GM12878 (cell line): ENCODE measurements at regions not wholly inside any gene's neighbourhood (a gene's known extent, or its start where the extent isn't known, plus 50 kb on each side); places are given as distances from the start of the nearest gene placed in this dataset.

Experiments used
- ATAC-seq: fragments of 200-7000 bp; cut with Tn5 transposase; 3 replicates; pipeline ENCODE4 v1.9.1; 2020; ENCODE audit warnings: mild to moderate bottlenecking, moderate library complexity
- BruUV-seq: library from RNA; stranded (reverse); fragments of 400-500 nt; replicated peaks from 2 replicates; lab custom pipeline; 2021; lab: Mats Ljungman, UMichigan
- CTCF ChIA-PET: fragments of 300-600 bp; sonication (Branson Sonifier 250); formaldehyde crosslinking; extraction: SDS; loops from one replicate; lab custom pipeline; 2021; ENCODE audit warnings: inconsistent platforms; lab: Yijun Ruan, JAX
- POLR2A ChIA-PET: fragments of 350-600 bp; formaldehyde crosslinking; extraction: SDS; loops from one replicate; lab custom pipeline; 2021; ENCODE audit warnings: inconsistent platforms; lab: Charles Lee
- RAD21 ChIA-PET: fragments of 300-600 bp; sonication (Branson Sonifier 250); formaldehyde crosslinking; loops from one replicate; lab custom pipeline; 2023; ENCODE audit warnings: antibody characterized with exemption; ENCODE audit not compliant: unreplicated experiment; lab: Charles Lee
- SMC1A ChIA-PET: fragments of 300-600 bp; sonication (Branson Sonifier 250); formaldehyde crosslinking; loops from one replicate; lab custom pipeline; 2023; ENCODE audit not compliant: unreplicated experiment, uncharacterized antibody; lab: Charles Lee
- DNase-seq: peaks from one replicate; pipeline ENCODE4 v3.0.0-alpha.2; 2011; ENCODE audit warnings: low read depth, low spot score
- FAIRE-seq: peaks from 3 replicates; lab custom pipeline; 2011; peaks lifted over from hg19 to GRCh38; lab: Jason Lieb, UNC
- H2AFZ ChIP-seq: 2 replicates; pipeline ENCODE4 v1.6.0; 2011; ENCODE audit warnings: low read depth, low read length, control low read depth; ENCODE audit not compliant: control insufficient read depth
- H3K27ac ChIP-seq: 2 replicates; pipeline ENCODE4 v1.5.1; 2011; ENCODE audit warnings: control low read depth; ENCODE audit not compliant: control insufficient read depth, insufficient read depth
- H3K27me3 ChIP-seq, 2 experiments: replicated peaks in 1 of 2; 2 replicates each; pipeline versions ENCODE4 v1.6.0 to v1.6.1; 2011; ENCODE audit warnings: low read length in 1 of 2; ENCODE audit not compliant: control insufficient read depth in 2 of 2, insufficient read depth in 2 of 2
- H3K36me3 ChIP-seq, 2 experiments: 2 replicates each; pipeline ENCODE4 v1.5.1; 2011; ENCODE audit warnings: low read length in 1 of 2; ENCODE audit not compliant: control insufficient read depth in 2 of 2, insufficient read depth in 2 of 2
- H3K4me1 ChIP-seq: 2 replicates; pipeline ENCODE4 v1.6.1; 2011; ENCODE audit warnings: mild to moderate bottlenecking, low read length, moderate library complexity, mixed read lengths; ENCODE audit not compliant: control insufficient read depth, insufficient read depth
- H3K4me2 ChIP-seq: 2 replicates; pipeline ENCODE4 v1.6.0; 2011; ENCODE audit warnings: control low read depth; ENCODE audit not compliant: control insufficient read depth, insufficient read depth
- H3K4me3 ChIP-seq: fragments of 200-600 bp; sonication (generic); 2 replicates; pipeline ENCODE4 v1.5.1; 2016
- H3K79me2 ChIP-seq: 2 replicates; pipeline ENCODE4 v1.6.0; 2011; ENCODE audit warnings: low read length; ENCODE audit not compliant: control insufficient read depth, insufficient read depth
- H3K9ac ChIP-seq: 2 replicates; pipeline ENCODE4 v1.8.0; 2011; ENCODE audit warnings: low read length, control low read depth, mixed read lengths; ENCODE audit not compliant: control insufficient read depth, insufficient read depth
- H3K9me3 ChIP-seq: replicated peaks from 3 replicates; pipeline ENCODE4 v1.5.1; 2011; ENCODE audit warnings: mild to moderate bottlenecking, low read length; ENCODE audit not compliant: control insufficient read depth, insufficient read depth
- H4K20me1 ChIP-seq: 2 replicates; pipeline ENCODE4 v1.6.0; 2011; ENCODE audit not compliant: control insufficient read depth, insufficient read depth
- ATF7 ChIP-seq: fragments of 450-650 bp; IDR thresholded peaks from 2 replicates; pipeline ENCODE4 v1.6.1; 2016; ENCODE audit warnings: low read depth, mild to moderate bottlenecking
- CREB1 ChIP-seq: IDR thresholded peaks from 2 replicates; pipeline ENCODE4 v1.6.1; 2012; ENCODE audit warnings: low read depth, mild to moderate bottlenecking, inconsistent platforms
- E2F4 ChIP-seq: IDR thresholded peaks from 2 replicates; pipeline ENCODE4 v1.6.1; 2012; ENCODE audit warnings: low read depth, low read length, improper control_type of control experiment
- ELK1 ChIP-seq: IDR thresholded peaks from 2 replicates; pipeline ENCODE4 v1.6.1; 2012; ENCODE audit warnings: low read depth, low read length, improper control_type of control experiment
- LARP7 ChIP-seq: fragments of 450-650 bp; IDR thresholded peaks from 2 replicates; pipeline ENCODE4 v1.6.1; 2017; ENCODE audit warnings: mild to moderate bottlenecking
- MEF2B ChIP-seq: fragments of 450-650 bp; IDR thresholded peaks from 2 replicates; pipeline ENCODE4 v1.6.1; 2018; ENCODE audit warnings: mild to moderate bottlenecking, moderate library complexity; ENCODE audit not compliant: partially characterized antibody, poor library complexity, severe bottlenecking
- NR2C2 ChIP-seq: IDR thresholded peaks from 2 replicates; pipeline ENCODE4 v1.6.1; 2011; ENCODE audit warnings: borderline replicate concordance, low read depth; ENCODE audit not compliant: control insufficient read depth, insufficient read length
- POLR2AphosphoS2 ChIP-seq: IDR thresholded peaks from 2 replicates; pipeline ENCODE4 v1.6.1; 2011; ENCODE audit warnings: low read depth, mild to moderate bottlenecking, low read length, improper control_type of control experiment, moderate library complexity
- POLR2AphosphoS5 ChIP-seq: IDR thresholded peaks from 2 replicates; pipeline ENCODE4 v1.6.1; 2011; ENCODE audit warnings: mild to moderate bottlenecking, low read length, inconsistent platforms
- SRF ChIP-seq, 2 experiments: IDR thresholded peaks; 2 replicates each; pipeline ENCODE4 v1.6.1; 2011; ENCODE audit warnings: low read depth in 2 of 2, low read length in 2 of 2, mild to moderate bottlenecking in 1 of 2, moderate library complexity in 1 of 2
- YY1 ChIP-seq: IDR thresholded peaks from 2 replicates; pipeline ENCODE4 v1.6.1; 2011; ENCODE audit warnings: low read depth, mild to moderate bottlenecking, low read length
- WGBS: methylation state at CpG from one replicate; pipeline ENCODE4 v1.1.6; 2016; ENCODE audit warnings: low lambda C conversion rate; ENCODE audit not compliant: insufficient replicate concordance, insufficient coverage; ENCODE audit errors: missing lambda C conversion rate; 5-methylcytosine and 5-hydroxymethylcytosine counted together
- in situ Hi-C: fragments of 300-500 bp; cut with MboI; formaldehyde crosslinking; loops from 9 replicates; pipeline ENCODE4 v1.14.3; 2018; ENCODE audit warnings: mixed read lengths
- intact Hi-C: fragments of 100-400 bp; cut with micrococcal nuclease; formaldehyde crosslinking; loops from one replicate; pipeline ENCODE4 v1.14.2; 2022; ENCODE audit not compliant: unreplicated experiment
- TF ChIP-seq, protein P1 (sequence below): fragments of 450-650 bp; formaldehyde crosslinking; IDR thresholded peaks from 2 replicates; pipeline ENCODE4 v1.5.0; 2022; ENCODE audit warnings: mild to moderate bottlenecking, missing genetic modification characterization
- TF ChIP-seq, protein P2 (sequence below): fragments of 150-350 bp; IDR thresholded peaks from 2 replicates; pipeline ENCODE4 v1.6.1; 2014; ENCODE audit warnings: mild to moderate bottlenecking, low read depth, low read length

- WGBS: 98% methylated on average over 3 of the region's 3 CpGs
- CTCF ChIA-PET: no interaction called here
Observed at GRCh38 chr2:176914371-176914770, 298.2 kb upstream of the HNRNPA3 start.

More at GRCh38 chr2:176914371-176914770, 298.2 kb upstream of the HNRNPA3 start:
- ChIA-PET RAD21 (no interaction called here), SMC1A (no interaction called here)
- Histone ChIP-seq H3K36me3 (no peaks in the 10 kb centered on the region), H3K4me3 (no peak overlapping the region), H4K20me1 (no peaks in the 10 kb centered on the region), H2AFZ (no peak overlapping the region), H3K27ac (no peak overlapping the region)
- BruUV-seq: no TSS peak
- ATAC-seq: no peak
- in situ Hi-C loops: no loop called here
- TF ChIP-seq POLR2AphosphoS5 (no peak), ATF7 (no peak), NR2C2 (no peak), MEF2B (no peak), CREB1 (no peak), LARP7 (no peak), E2F4 (no peak), YY1 (no peak), POLR2AphosphoS2 (no peak), SRF (IDR thresholded peaks at IDR 0.05; ENCODE audit: low read depth in 2 of 2, low read length in 2 of 2) (no peak), ELK1 (no peak)
- TF ChIP-seq, protein P1, sequence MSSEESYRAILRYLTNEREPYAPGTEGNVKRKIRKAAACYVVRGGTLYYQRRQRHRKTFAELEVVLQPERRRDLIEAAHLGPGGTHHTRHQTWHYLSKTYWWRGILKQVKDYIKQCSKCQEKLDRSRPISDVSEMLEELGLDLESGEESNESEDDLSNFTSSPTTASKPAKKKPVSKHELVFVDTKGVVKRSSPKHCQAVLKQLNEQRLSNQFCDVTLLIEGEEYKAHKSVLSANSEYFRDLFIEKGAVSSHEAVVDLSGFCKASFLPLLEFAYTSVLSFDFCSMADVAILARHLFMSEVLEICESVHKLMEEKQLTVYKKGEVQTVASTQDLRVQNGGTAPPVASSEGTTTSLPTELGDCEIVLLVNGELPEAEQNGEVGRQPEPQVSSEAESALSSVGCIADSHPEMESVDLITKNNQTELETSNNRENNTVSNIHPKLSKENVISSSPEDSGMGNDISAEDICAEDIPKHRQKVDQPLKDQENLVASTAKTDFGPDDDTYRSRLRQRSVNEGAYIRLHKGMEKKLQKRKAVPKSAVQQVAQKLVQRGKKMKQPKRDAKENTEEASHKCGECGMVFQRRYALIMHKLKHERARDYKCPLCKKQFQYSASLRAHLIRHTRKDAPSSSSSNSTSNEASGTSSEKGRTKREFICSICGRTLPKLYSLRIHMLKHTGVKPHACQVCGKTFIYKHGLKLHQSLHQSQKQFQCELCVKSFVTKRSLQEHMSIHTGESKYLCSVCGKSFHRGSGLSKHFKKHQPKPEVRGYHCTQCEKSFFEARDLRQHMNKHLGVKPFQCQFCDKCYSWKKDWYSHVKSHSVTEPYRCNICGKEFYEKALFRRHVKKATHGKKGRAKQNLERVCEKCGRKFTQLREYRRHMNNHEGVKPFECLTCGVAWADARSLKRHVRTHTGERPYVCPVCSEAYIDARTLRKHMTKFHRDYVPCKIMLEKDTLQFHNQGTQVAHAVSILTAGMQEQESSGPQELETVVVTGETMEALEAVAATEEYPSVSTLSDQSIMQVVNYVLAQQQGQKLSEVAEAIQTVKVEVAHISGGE (CRISPR knock-in tag): no peak
- TF ChIP-seq, protein P2, sequence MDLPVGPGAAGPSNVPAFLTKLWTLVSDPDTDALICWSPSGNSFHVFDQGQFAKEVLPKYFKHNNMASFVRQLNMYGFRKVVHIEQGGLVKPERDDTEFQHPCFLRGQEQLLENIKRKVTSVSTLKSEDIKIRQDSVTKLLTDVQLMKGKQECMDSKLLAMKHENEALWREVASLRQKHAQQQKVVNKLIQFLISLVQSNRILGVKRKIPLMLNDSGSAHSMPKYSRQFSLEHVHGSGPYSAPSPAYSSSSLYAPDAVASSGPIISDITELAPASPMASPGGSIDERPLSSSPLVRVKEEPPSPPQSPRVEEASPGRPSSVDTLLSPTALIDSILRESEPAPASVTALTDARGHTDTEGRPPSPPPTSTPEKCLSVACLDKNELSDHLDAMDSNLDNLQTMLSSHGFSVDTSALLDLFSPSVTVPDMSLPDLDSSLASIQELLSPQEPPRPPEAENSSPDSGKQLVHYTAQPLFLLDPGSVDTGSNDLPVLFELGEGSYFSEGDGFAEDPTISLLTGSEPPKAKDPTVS: no peak
- TF ChIP-seq, all 136 proteins: peak for 0
- H3K9me3 ChIP-seq: no peaks in the 10 kb centered on the region
- H3K9ac ChIP-seq: no peak overlapping the region
- H3K4me2 ChIP-seq: no peak overlapping the region
- no peaks in the 10 kb centered on the region for H3K4me1 ChIP-seq
- no peaks in the 10 kb centered on the region for H3K27me3 ChIP-seq
- no peak for FAIRE-seq
- no peak for DNase-seq
- no peaks in the 10 kb centered on the region for H3K79me2 ChIP-seq
- POLR2A ChIA-PET: no interaction called here
- intact Hi-C loops: no loop called here
